Duodenal mucosa (tissue), 2 donors: ENCODE measurements at regions not wholly inside any gene's neighbourhood (a gene's known extent, or its start where the extent isn't known, plus 50 kb on each side); places are given as distances from the start of the nearest gene placed in this dataset.

Experiments
- H3K27ac ChIP-seq: one replicate; pipeline ENCODE4 v1.7.0; 2013; ENCODE audit warnings: low read depth, low read length
- H3K27me3 ChIP-seq, 2 donors: one replicate each; pipeline ENCODE4 v1.7.0; 2013; ENCODE audit warnings: low read length in 2 of 2, control low read depth in 1 of 2; ENCODE audit not compliant: insufficient read depth in 2 of 2, control insufficient read depth in 1 of 2
- H3K36me3 ChIP-seq, 2 donors: one replicate each; pipeline ENCODE4 v1.7.0; 2013; ENCODE audit warnings: low read length in 2 of 2, control low read depth in 1 of 2; ENCODE audit not compliant: insufficient read depth in 2 of 2, control insufficient read depth in 1 of 2
- H3K4me1 ChIP-seq, 2 donors: one replicate each; pipeline ENCODE4 v1.7.0; 2013; ENCODE audit warnings: low read length in 2 of 2, control low read depth in 1 of 2; ENCODE audit not compliant: insufficient read depth in 2 of 2, control insufficient read depth in 1 of 2
- H3K4me3 ChIP-seq, 2 donors: one replicate each; pipeline ENCODE4 v1.7.0; 2013; ENCODE audit warnings: low read length in 2 of 2, low read depth in 1 of 2
- H3K9ac ChIP-seq, 2 donors: one replicate each; pipeline ENCODE4 v1.7.0; 2013; ENCODE audit warnings: low read length in 2 of 2, low read depth in 1 of 2
- H3K9me3 ChIP-seq, 2 donors: one replicate each; pipeline ENCODE4 v1.7.0; 2013; ENCODE audit warnings: low read length in 2 of 2, control low read depth in 1 of 2; ENCODE audit not compliant: control insufficient read depth in 1 of 2

GRCh38 chr1:98391175-98391574, 270.3 kb upstream of the SNX7 start:
- Histone ChIP-seq H3K27me3 (no peaks in the 10 kb centered on the region), H3K36me3 (no peaks in the 10 kb centered on the region), H3K4me3 (no peak overlapping the region), H3K9me3 (no peaks in the 10 kb centered on the region), H3K27ac (no peak overlapping the region), H3K4me1 (no peaks in the 10 kb centered on the region), H3K9ac (no peak overlapping the region)

- no peaks in the 10 kb centered on the region for H3K36me3 ChIP-seq
- H3K27me3 ChIP-seq: no peaks in the 10 kb centered on the region
- H3K9me3 ChIP-seq: no peaks in the 10 kb centered on the region
- no peak overlapping the region for H3K9ac ChIP-seq
- no peaks in the 10 kb centered on the region for H3K4me1 ChIP-seq
- no peak overlapping the region for H3K4me3 ChIP-seq
- no peak overlapping the region for H3K27ac ChIP-seq
These were observed 271.7 kb upstream of the SNX7 start for GRCh38 chr1:98389809-98390208.

GRCh38 chr1:98388441-98388840, 273.1 kb upstream of the SNX7 start:
- H3K36me3 ChIP-seq: no peaks in the 10 kb centered on the region
- H3K9ac ChIP-seq: no peak overlapping the region
- no peaks in the 10 kb centered on the region for H3K9me3 ChIP-seq
- H3K4me3 ChIP-seq: peak overlapping the region in 1 of 2 donors; percentile 19
- H3K4me1 ChIP-seq: no peaks in the 10 kb centered on the region
- no peaks in the 10 kb centered on the region for H3K27me3 ChIP-seq
- no peak overlapping the region for H3K27ac ChIP-seq

GRCh38 chr1:98387701-98388100, 273.8 kb upstream of the SNX7 start:
- no peaks in the 10 kb centered on the region for H3K27me3 ChIP-seq
- H3K4me1 ChIP-seq: no peaks in the 10 kb centered on the region
- no peak overlapping the region for H3K27ac ChIP-seq
- no peak overlapping the region for H3K9ac ChIP-seq
- H3K4me3 ChIP-seq: no peak overlapping the region
- no peaks in the 10 kb centered on the region for H3K36me3 ChIP-seq
- no peaks in the 10 kb centered on the region for H3K9me3 ChIP-seq

- no peaks in the 10 kb centered on the region for H3K9me3 ChIP-seq
- H3K4me1 ChIP-seq: no peaks in the 10 kb centered on the region
- no peaks in the 10 kb centered on the region for H3K36me3 ChIP-seq
- no peak overlapping the region for H3K27ac ChIP-seq
- no peaks in the 10 kb centered on the region for H3K27me3 ChIP-seq
- H3K9ac ChIP-seq: no peak overlapping the region
- no peak overlapping the region for H3K4me3 ChIP-seq
These were observed 274.7 kb upstream of the SNX7 start for GRCh38 chr1:98386675-98387440.

GRCh38 chr1:98385652-98386051, 275.9 kb upstream of the SNX7 start:
- Histone ChIP-seq H3K4me3 (no peak overlapping the region), H3K27ac (no peak overlapping the region), H3K4me1 (no peaks in the 10 kb centered on the region), H3K27me3 (no peaks in the 10 kb centered on the region), H3K9me3 (no peaks in the 10 kb centered on the region), H3K36me3 (no peaks in the 10 kb centered on the region), H3K9ac (no peak overlapping the region)

GRCh38 chr1:98384461-98385141, 276.9 kb upstream of the SNX7 start:
- no peak overlapping the region for H3K9ac ChIP-seq
- H3K4me3 ChIP-seq: no peak overlapping the region
- H3K36me3 ChIP-seq: no peaks in the 10 kb centered on the region
- no peak overlapping the region for H3K27ac ChIP-seq
- H3K27me3 ChIP-seq: no peaks in the 10 kb centered on the region
- H3K4me1 ChIP-seq: no peaks in the 10 kb centered on the region
- H3K9me3 ChIP-seq: no peaks in the 10 kb centered on the region

GRCh38 chr1:98382986-98383740, 278.4 kb upstream of the SNX7 start:
- Histone ChIP-seq H3K9me3 (no peaks in the 10 kb centered on the region), H3K9ac (no peak overlapping the region), H3K36me3 (no peaks in the 10 kb centered on the region), H3K27ac (no peak overlapping the region), H3K4me3 (no peak overlapping the region), H3K27me3 (no peaks in the 10 kb centered on the region), H3K4me1 (no peaks in the 10 kb centered on the region)

GRCh38 chr1:98382586-98382985, 278.9 kb upstream of the SNX7 start:
- H3K9ac ChIP-seq: no peak overlapping the region
- H3K27me3 ChIP-seq: no peaks in the 10 kb centered on the region
- H3K36me3 ChIP-seq: no peaks in the 10 kb centered on the region
- H3K4me1 ChIP-seq: no peaks in the 10 kb centered on the region
- H3K27ac ChIP-seq: no peak overlapping the region
- H3K4me3 ChIP-seq: no peak overlapping the region
- no peaks in the 10 kb centered on the region for H3K9me3 ChIP-seq

- Histone ChIP-seq H3K27me3 (no peaks in the 10 kb centered on the region), H3K27ac (no peak overlapping the region), H3K36me3 (no peaks in the 10 kb centered on the region), H3K4me1 (peaks cover 0 to 10% of the 10 kb centered on the region in 2 donors), H3K4me3 (no peak overlapping the region), H3K9ac (no peak overlapping the region), H3K9me3 (no peaks in the 10 kb centered on the region)
These were observed 287.4 kb upstream of the SNX7 start for GRCh38 chr1:98374098-98374497.
